ENCODE measurements at regions not wholly inside any gene's neighbourhood (a gene's known extent, or its start where the extent isn't known, plus 50 kb on each side); places are given as distances from the start of the nearest gene placed in this dataset.

GRCh38 chr3:168570404-168571155 lies 474.9 kb upstream of the GOLIM4 start:
- DNase-seq = no peak

- no peak for DNase-seq
Observed at GRCh38 chr3:168558728-168559411, 463.1 kb upstream of the GOLIM4 start.

GRCh38 chr3:168552251-168552650 lies 456.5 kb upstream of the GOLIM4 start:
- DNase-seq = no peak

- DNase-seq = no peak
Observed at GRCh38 chr3:168548719-168549118, 453.0 kb upstream of the GOLIM4 start.

GRCh38 chr3:168546707-168547106 lies 451.0 kb upstream of the GOLIM4 start:
- no peak for DNase-seq

- DNase-seq = no peak
Observed at GRCh38 chr3:168545591-168545990, 449.9 kb upstream of the GOLIM4 start.

- no peak for DNase-seq
Observed at GRCh38 chr3:168544097-168544957, 448.6 kb upstream of the GOLIM4 start.

GRCh38 chr3:168540726-168541125 lies 445.0 kb upstream of the GOLIM4 start:
- no peak for DNase-seq

GRCh38 chr3:168539909-168540308 lies 444.2 kb upstream of the GOLIM4 start:
- no peak for DNase-seq

GRCh38 chr3:168534761-168535160 lies 439.0 kb upstream of the GOLIM4 start:
- DNase-seq = peak; percentile 4

- no peak for DNase-seq
Observed at GRCh38 chr3:168533600-168533999, 437.9 kb upstream of the GOLIM4 start.

GRCh38 chr3:168532135-168532534 lies 436.4 kb upstream of the GOLIM4 start:
- DNase-seq = no peak

GRCh38 chr3:168531116-168531515 lies 435.4 kb upstream of the GOLIM4 start:
- DNase-seq = no peak

- DNase-seq = no peak
Observed at GRCh38 chr3:168524129-168524528, 428.4 kb upstream of the GOLIM4 start.

- no peak for DNase-seq
Observed at GRCh38 chr3:168517249-168518071, 421.7 kb upstream of the GOLIM4 start.

GRCh38 chr3:168514252-168514651 lies 418.5 kb upstream of the GOLIM4 start:
- DNase-seq = no peak

- DNase-seq = no peak
Observed at GRCh38 chr3:168512802-168513201, 417.1 kb upstream of the GOLIM4 start.

GRCh38 chr3:168511428-168512014 lies 415.8 kb upstream of the GOLIM4 start:
- DNase-seq = no peak

- no peak for DNase-seq
Observed at GRCh38 chr3:168506589-168506988, 410.9 kb upstream of the GOLIM4 start.

- no peak for DNase-seq
Observed at GRCh38 chr3:168501570-168501969, 405.8 kb upstream of the GOLIM4 start.

GRCh38 chr3:168498194-168498593 lies 402.5 kb upstream of the GOLIM4 start:
- DNase-seq = no peak

GRCh38 chr3:168497741-168498140 lies 402.0 kb upstream of the GOLIM4 start:
- no peak for DNase-seq
